Psoas muscle (tissue), 7 donors: ENCODE measurements at regions not wholly inside any gene's neighbourhood (a gene's known extent, or its start where the extent isn't known, plus 50 kb on each side); places are given as distances from the start of the nearest gene placed in this dataset.

Source experiments
- ATAC-seq, 4 donors: fragments of 200-7000 bp; cut with Tn5 transposase; one replicate each; pipeline ENCODE4 v1.9.1; 2020; ENCODE audit warnings: moderate library complexity in 3 of 4, mild to moderate bottlenecking in 2 of 4
- DNase-seq, 2 donors: peaks; one replicate each; pipeline ENCODE4 v3.0.0-alpha.2; 2020
- H3K27ac ChIP-seq: fragments of 200-600 bp; one replicate; pipeline ENCODE4 v1.8.0; 2022
- H3K27me3 ChIP-seq, 3 donors: fragments of 200-600 bp in 1 of 3; one replicate each; pipeline versions ENCODE4 v1.6.1 to v1.8.0; 2013 to 2022; ENCODE audit warnings: low read length in 2 of 3, mild to moderate bottlenecking in 2 of 3, moderate library complexity in 1 of 3; ENCODE audit not compliant: insufficient read depth in 3 of 3
- H3K36me3 ChIP-seq, 2 donors: fragments of 200-600 bp in 1 of 2; one replicate each; pipeline versions ENCODE4 v1.6.1 to v1.8.0; 2013 to 2022; ENCODE audit warnings: low read depth in 1 of 2, mild to moderate bottlenecking in 1 of 2, moderate library complexity in 1 of 2; ENCODE audit not compliant: insufficient read depth in 1 of 2
- H3K4me1 ChIP-seq: fragments of 200-600 bp; one replicate; pipeline ENCODE4 v1.8.0; 2022
- H3K4me3 ChIP-seq: fragments of 200-600 bp; one replicate; pipeline ENCODE4 v1.8.0; 2022; ENCODE audit warnings: mild to moderate bottlenecking
- H3K9me3 ChIP-seq: fragments of 200-600 bp; one replicate; pipeline ENCODE4 v1.8.0; 2022
- WGBS, 3 donors: extraction: QIAGEN DNeasy Blood & Tissue Kit; methylation state at CpG; one replicate each; pipeline versions ENCODE4 v1.1.6 to v1.1.7; 2013; 5-methylcytosine and 5-hydroxymethylcytosine counted together
- intact Hi-C, 2 donors: fragments of 100-400 bp; cut with DNase I; formaldehyde crosslinking; loops; one replicate each; pipeline versions ENCODE4 v1.11.0 to v1.14.2; 2022
- TF ChIP-seq, protein P1 (sequence below): fragments of 200-600 bp; IDR thresholded peaks from one replicate; pipeline ENCODE4 v1.8.0; 2022; ENCODE audit warnings: antibody characterized with exemption
- donor health status: healthy with polysubstance abuse.
- donor health status: DM: no; HTN: no; CAD: no; lungs with moderate emphysema.
- donor health status: Bipolar disorder and iron deficiency.
- donor health status: healthy.
- donor health status: DM: yes; HTN: yes; CAD: no.
- donor health status: DM: no; HTN: no; CAD: no.
- donor health status: DM: yes; HTN: yes; CAD: no.

DNA sequence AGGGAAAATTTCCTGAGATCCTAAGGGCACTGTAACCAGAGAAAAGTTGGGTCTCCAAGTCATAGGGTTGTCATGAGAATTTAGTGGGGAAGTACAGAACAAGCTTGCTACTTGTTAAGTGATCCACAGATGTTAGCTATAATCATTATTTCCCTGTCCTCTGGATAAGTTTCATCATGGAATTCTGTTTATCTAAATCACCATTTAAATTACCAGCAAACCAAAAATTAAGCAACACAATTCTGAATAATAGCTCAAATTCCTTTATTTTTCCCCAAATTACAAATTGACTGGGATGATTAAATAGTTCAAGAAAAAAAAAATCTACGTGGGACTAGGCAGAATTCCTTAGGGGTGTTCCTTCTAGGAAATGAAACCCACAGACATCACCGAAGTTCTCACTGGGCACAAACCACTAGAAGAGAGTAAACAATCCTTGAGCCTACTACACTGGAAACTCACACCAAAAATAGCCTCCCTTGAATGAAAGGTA, 159.5 kb downstream of the COL6A3 start:
- WGBS, 3 donors = 19 to 59% (median 21%) methylated on average over 2 of the region's 2 CpGs
- TF ChIP-seq, protein P1, sequence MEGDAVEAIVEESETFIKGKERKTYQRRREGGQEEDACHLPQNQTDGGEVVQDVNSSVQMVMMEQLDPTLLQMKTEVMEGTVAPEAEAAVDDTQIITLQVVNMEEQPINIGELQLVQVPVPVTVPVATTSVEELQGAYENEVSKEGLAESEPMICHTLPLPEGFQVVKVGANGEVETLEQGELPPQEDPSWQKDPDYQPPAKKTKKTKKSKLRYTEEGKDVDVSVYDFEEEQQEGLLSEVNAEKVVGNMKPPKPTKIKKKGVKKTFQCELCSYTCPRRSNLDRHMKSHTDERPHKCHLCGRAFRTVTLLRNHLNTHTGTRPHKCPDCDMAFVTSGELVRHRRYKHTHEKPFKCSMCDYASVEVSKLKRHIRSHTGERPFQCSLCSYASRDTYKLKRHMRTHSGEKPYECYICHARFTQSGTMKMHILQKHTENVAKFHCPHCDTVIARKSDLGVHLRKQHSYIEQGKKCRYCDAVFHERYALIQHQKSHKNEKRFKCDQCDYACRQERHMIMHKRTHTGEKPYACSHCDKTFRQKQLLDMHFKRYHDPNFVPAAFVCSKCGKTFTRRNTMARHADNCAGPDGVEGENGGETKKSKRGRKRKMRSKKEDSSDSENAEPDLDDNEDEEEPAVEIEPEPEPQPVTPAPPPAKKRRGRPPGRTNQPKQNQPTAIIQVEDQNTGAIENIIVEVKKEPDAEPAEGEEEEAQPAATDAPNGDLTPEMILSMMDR = no peak
- H3K9me3 ChIP-seq = no peaks in the 10 kb centered on the region
- H3K27me3 ChIP-seq = no peaks in the 10 kb centered on the region
- no peak overlapping the region for H3K27ac ChIP-seq
- H3K4me3 ChIP-seq = no peak overlapping the region
- peak in 1 of 4 donors; percentile 28 for ATAC-seq
- no peaks in the 10 kb centered on the region for H3K36me3 ChIP-seq
- DNase-seq = no peak
- intact Hi-C loops = no loop called here
- H3K4me1 ChIP-seq = peaks cover 7% of the 10 kb centered on the region

GRCh38 chr2:237254911-237255578, 158.9 kb downstream of the COL6A3 start:
- intact Hi-C loops = loop anchor here in 1 of 2 donors (5.0 kb wide), 1 partner anchor 53 kb away; no protein-coding TSS in a partner anchor
- Histone ChIP-seq H3K27me3 (no peaks in the 10 kb centered on the region), H3K9me3 (no peaks in the 10 kb centered on the region), H3K36me3 (no peaks in the 10 kb centered on the region), H3K4me3 (no peak overlapping the region), H3K4me1 (peaks cover 7% of the 10 kb centered on the region), H3K27ac (peak overlapping the region; percentile 36)
- DNase-seq (no peak), ATAC-seq (no peak)
- TF ChIP-seq, protein P1 = no peak
- 86 to 93% (median 88%) methylated on average over 2 of the region's 2 CpGs for WGBS, 3 donors

DNA sequence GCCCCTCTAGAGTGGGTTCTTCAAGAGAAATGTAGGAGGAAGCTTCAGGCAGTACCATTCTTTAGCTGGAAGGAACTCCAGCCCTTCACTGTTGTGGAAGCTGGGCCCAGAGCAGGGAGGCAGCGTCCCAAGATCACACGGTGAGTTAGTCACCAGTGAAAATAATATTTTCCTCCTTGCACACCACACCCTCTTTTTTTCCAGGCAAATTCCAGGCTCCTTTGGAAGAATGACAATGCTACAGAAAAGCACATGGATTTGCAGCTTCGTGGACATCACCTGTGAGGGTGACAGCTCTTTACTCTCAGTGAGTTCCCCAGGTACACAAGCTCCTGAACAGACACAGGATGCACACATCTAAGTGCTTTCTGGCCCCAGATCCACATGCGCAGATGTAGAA, 157.1 kb downstream of the COL6A3 start:
- DNase-seq = peak; percentile 55 to 74
- WGBS, 3 donors = 48 to 58% (median 51%) methylated on average over 4 of the region's 4 CpGs
- intact Hi-C loops = loop anchor here in 1 of 2 donors (5.0 kb wide), 1 partner anchor 55 kb away; no protein-coding TSS in a partner anchor

GRCh38 chr2:237257471-237257951, 156.5 kb downstream of the COL6A3 start:
- Histone ChIP-seq H3K27me3 (no peaks in the 10 kb centered on the region), H3K9me3 (no peaks in the 10 kb centered on the region), H3K36me3 (no peaks in the 10 kb centered on the region), H3K4me1 (peaks cover 7% of the 10 kb centered on the region), H3K4me3 (no peak overlapping the region), H3K27ac (peak overlapping the region; percentile 53)
- ATAC-seq (peak in 2 of 4 donors; percentile 45 to 55), DNase-seq (no peak)
- intact Hi-C loops = loop anchor here in 1 of 2 donors (5.0 kb wide), 1 partner anchor 55 kb away; no protein-coding TSS in a partner anchor
- TF ChIP-seq, protein P1 = no peak
- 47 to 54% (median 52%) methylated on average over 10 of the region's 10 CpGs for WGBS, 3 donors

More for the DNA sequence above, 157.1 kb downstream of the COL6A3 start:
- Histone ChIP-seq H3K27ac (peak overlapping the region; percentile 53), H3K9me3 (no peaks in the 10 kb centered on the region), H3K36me3 (no peaks in the 10 kb centered on the region), H3K4me1 (peaks cover 7% of the 10 kb centered on the region), H3K4me3 (no peak overlapping the region), H3K27me3 (no peaks in the 10 kb centered on the region)
- TF ChIP-seq, protein P1 = no peak
- peak in 3 of 4 donors; percentile 41 to 71 (median 56) for ATAC-seq
